Lower leg skin (tissue), 4 donors: ENCODE measurements at regions not wholly inside any gene's neighbourhood (a gene's known extent, or its start where the extent isn't known, plus 50 kb on each side); places are given as distances from the start of the nearest gene placed in this dataset.
"Not testable (repeated sequence)": the region's sequence is repeated elsewhere in the genome, so short reads cannot be mapped to it uniquely, and the experiment has no call there.

Source experiments
- DNase-seq, 2 donors: peaks; one replicate each; pipeline ENCODE4 v3.0.0-alpha.2; 2019; ENCODE audit warnings: low spot score in 2 of 2
- H3K4me3 ChIP-seq: fragments of 200-600 bp; sonication (generic); 2 replicates; pipeline ENCODE4 v1.5.1; 2017; ENCODE audit warnings: mild to moderate bottlenecking, low read depth; ENCODE audit not compliant: poor library complexity, severe bottlenecking
- POLR2A ChIP-seq, 2 donors: fragments of 450-650 bp; IDR thresholded peaks; one replicate each; pipeline ENCODE4 v1.6.1; 2016 to 2017; ENCODE audit warnings: antibody characterized with exemption in 2 of 2, mild to moderate bottlenecking in 1 of 2, moderate library complexity in 1 of 2
- WGBS, 2 donors: methylation state at CpG; one replicate each; pipeline ENCODE4 v1.1.5; 2018; 5-methylcytosine and 5-hydroxymethylcytosine counted together
- intact Hi-C: fragments of 100-400 bp; cut with DNase I; formaldehyde crosslinking; loops from one replicate; pipeline ENCODE4 v1.15.0; 2023; ENCODE audit warnings: low total_unique reads
- TF ChIP-seq, protein P1 (sequence below), 3 donors: fragments of 450-650 bp; IDR thresholded peaks; one replicate each; pipeline ENCODE4 v1.5.1; 2016; ENCODE audit warnings: antibody characterized with exemption in 3 of 3, mild to moderate bottlenecking in 3 of 3, moderate library complexity in 2 of 3

DNA sequence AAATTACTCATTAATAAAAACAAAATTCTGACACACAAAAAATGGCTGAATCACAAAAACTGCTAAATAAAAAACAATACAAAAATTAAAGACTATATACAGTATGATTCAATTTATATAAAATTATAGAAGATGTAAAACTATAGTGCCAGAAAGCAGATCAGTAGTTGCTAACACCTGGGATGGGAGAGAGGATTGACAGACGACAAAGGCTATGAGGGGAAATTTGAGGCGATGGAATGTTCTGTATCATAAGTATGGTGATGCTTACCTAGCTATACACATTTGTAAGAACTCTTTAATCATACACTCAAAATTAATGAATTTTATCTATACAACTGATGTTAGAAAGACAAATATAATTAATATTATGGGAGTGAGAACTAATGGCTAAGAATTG is 247.9 kb upstream of the GJE1 start:
- TF ChIP-seq POLR2A (IDR thresholded peaks at IDR 0.05): no peak
- TF ChIP-seq, protein P1, sequence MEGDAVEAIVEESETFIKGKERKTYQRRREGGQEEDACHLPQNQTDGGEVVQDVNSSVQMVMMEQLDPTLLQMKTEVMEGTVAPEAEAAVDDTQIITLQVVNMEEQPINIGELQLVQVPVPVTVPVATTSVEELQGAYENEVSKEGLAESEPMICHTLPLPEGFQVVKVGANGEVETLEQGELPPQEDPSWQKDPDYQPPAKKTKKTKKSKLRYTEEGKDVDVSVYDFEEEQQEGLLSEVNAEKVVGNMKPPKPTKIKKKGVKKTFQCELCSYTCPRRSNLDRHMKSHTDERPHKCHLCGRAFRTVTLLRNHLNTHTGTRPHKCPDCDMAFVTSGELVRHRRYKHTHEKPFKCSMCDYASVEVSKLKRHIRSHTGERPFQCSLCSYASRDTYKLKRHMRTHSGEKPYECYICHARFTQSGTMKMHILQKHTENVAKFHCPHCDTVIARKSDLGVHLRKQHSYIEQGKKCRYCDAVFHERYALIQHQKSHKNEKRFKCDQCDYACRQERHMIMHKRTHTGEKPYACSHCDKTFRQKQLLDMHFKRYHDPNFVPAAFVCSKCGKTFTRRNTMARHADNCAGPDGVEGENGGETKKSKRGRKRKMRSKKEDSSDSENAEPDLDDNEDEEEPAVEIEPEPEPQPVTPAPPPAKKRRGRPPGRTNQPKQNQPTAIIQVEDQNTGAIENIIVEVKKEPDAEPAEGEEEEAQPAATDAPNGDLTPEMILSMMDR (IDR thresholded peaks at IDR 0.05): no peak
- intact Hi-C loops: no loop called here
- 96 to 99% methylated on average over 2 of the region's 2 CpGs for WGBS, 2 donors
- no peak for DNase-seq
- no peak overlapping the region for H3K4me3 ChIP-seq

DNA sequence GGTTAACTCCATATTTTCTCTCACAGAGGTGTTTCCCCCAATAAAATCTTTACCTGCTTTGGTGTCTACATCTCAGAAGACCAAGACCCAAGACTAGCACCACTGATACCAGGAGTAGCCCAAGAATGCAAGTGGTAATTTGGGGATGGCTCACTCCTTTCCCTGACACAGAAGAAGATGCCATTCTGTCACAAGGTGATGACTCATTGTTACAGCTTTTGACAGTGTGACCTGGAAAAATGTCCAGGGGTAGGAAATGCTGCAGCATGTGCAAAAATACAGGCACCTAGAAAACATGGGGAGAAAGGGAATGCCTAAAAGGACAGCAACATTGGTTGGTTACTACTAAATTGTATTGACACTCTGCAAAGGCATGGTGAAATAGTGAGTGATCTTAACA is 254.0 kb upstream of the GJE1 start:
- no peak for DNase-seq
- H3K4me3 ChIP-seq: no peak overlapping the region
- TF ChIP-seq POLR2A (IDR thresholded peaks at IDR 0.05): no peak
- TF ChIP-seq, protein P1 (IDR thresholded peaks at IDR 0.05): no peak
- intact Hi-C loops: no loop called here

DNA sequence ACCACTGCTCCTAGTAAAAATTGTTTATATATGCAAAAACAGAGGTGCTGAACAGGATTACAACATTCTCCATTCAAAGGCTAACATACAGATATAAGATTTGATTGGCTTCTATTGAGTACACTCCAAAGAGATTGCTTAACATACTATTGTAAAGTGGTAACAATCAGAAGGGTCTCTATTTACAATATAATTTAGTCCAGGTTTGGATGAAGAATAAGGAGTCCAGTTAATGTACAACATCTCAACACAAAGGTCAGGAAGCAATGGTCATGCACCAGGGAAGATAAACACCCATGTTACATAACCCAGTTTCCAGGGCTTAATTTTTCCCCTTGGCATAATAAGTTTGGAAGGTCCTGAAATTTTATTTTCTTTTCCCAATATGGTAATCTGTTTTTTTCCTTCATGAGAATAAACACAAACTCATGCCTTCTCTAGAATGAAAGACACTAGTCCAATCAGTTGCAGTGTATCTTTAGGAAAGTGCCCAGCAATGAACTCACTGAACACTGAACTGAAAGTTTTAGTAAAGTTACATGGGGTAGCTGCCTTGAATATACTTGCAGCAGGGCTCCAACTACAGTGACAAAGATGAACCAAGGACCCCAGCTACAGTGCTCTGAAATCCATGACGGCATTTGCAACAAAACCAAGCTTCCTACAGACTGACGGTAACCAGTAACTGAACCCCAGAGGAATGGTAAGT is 255.3 kb upstream of the GJE1 start:
- intact Hi-C loops: no loop called here
- TF ChIP-seq, protein P1 (IDR thresholded peaks at IDR 0.05): no peak
- TF ChIP-seq POLR2A (IDR thresholded peaks at IDR 0.05): no peak
- H3K4me3 ChIP-seq: no peak overlapping the region
- DNase-seq: no peak
- 89 to 93% methylated on average over 2 of the region's 2 CpGs for WGBS, 2 donors

DNA sequence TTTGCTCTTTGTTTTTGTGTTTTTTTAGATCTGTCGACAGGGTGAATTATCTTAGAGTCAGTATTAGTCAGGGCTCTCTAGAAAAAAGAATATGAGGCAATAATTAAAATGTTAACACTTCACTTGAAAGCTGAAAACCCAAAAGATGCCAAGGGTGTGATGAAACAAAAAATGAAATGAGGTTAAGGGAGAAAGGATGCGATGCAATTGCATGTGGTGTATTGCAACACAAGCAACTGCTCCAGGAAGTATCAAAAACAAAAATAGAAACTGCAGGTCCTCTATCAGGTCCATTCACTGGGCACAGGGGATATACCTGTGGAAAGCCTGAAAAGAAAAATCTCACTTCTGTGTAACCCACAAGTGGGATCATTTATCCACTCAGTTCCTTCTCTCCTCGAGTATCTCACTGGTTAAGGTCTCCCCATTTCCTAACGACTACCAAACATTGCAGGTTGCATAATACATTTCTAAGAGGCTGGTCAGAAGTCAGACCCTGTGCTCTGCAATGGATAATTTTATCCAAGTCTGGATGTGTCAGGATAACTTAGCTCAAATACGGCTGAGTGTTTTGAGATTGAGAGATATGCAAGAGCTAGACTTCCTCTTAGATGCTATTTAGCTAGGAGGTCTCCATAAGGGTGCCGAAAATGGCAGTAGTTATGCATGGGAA is 257.7 kb upstream of the GJE1 start:
- WGBS, 2 donors: 70 to 76% methylated on average over 6 of the region's 6 CpGs
- no peak for TF ChIP-seq POLR2A (IDR thresholded peaks at IDR 0.05)
- TF ChIP-seq, protein P1 (IDR thresholded peaks at IDR 0.05): no peak
- H3K4me3 ChIP-seq: no peak overlapping the region
- intact Hi-C loops: no loop called here
- no peak for DNase-seq

DNA sequence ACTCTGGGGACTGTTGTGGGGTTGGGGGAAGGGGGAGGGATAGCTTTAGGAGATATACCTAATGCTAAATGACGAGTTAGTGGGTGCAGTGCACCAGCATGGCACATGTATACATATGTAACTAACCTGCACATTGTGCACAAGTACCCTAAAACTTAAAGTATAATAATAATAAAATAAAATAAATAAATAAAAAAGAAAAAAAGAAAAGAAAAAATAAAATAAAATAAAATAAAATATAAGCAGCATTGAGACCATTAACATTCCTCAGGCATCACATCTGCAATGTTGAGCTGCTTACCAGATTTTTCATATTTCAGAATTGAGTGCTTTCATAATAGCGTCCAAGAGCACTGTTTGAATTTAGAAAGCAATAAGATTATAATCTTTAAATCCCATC is 263.2 kb upstream of the GJE1 start:
- intact Hi-C loops: not testable (repeated sequence)

DNA sequence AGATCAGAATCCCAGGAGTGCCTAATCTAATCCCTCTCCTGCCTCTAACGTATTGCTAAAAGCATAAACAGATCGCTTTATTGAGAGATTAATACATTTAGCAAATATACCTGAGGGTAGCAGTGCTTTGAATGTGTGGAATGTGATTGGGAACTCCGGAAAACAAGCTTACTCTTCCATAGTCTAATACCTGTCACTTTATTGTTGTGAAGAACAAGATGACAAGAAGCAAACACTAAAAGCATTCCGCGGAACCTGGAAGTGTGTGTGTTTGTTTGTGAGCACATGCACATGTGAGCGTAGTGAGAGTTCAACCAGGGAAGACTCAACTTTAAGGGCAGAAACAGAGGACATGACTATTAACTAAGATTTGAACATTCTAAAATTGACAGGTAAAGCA is 265.0 kb upstream of the GJE1 start:
- intact Hi-C loops: no loop called here
- no peak for TF ChIP-seq POLR2A (IDR thresholded peaks at IDR 0.05)
- TF ChIP-seq, protein P1 (IDR thresholded peaks at IDR 0.05): no peak
- WGBS, 2 donors: 86% methylated on average over 6 of the region's 6 CpGs
- no peak overlapping the region for H3K4me3 ChIP-seq
- DNase-seq: no peak

More for the DNA sequence above, 263.2 kb upstream of the GJE1 start:
- not testable (repeated sequence) for H3K4me3 ChIP-seq, DNase-seq
- WGBS, 2 donors: 72 to 75% methylated on average over 2 of the region's 2 CpGs
